Vagina (tissue), 2 donors: ENCODE measurements at regions not wholly inside any gene's neighbourhood (a gene's known extent, or its start where the extent isn't known, plus 50 kb on each side); places are given as distances from the start of the nearest gene placed in this dataset.

Experiments used
- DNase-seq, 2 donors: peaks; one replicate each; pipeline ENCODE4 v3.0.0-alpha.2; 2017; ENCODE audit errors: extremely low spot score in 2 of 2
- H3K27ac ChIP-seq: fragments of 200-600 bp; sonication (generic); one replicate; pipeline ENCODE4 v1.5.1; 2019
- H3K27me3 ChIP-seq: fragments of 200-600 bp; sonication (generic); one replicate; pipeline ENCODE4 v1.5.1; 2019
- H3K36me3 ChIP-seq, 2 donors: fragments of 200-600 bp; sonication (generic); one replicate each; pipeline ENCODE4 v1.5.1; 2017 to 2019
- H3K4me1 ChIP-seq: fragments of 200-600 bp; sonication (generic); one replicate; pipeline ENCODE4 v1.5.1; 2019
- H3K4me3 ChIP-seq, 2 donors: fragments of 200-600 bp; sonication (generic); 1 replicate in 1 of 2; 2 replicates in 1 of 2; pipeline ENCODE4 v1.5.1; 2016 to 2019
- H3K9me3 ChIP-seq: fragments of 200-600 bp; sonication (generic); one replicate; pipeline ENCODE4 v1.5.1; 2019
- POLR2A ChIP-seq, 2 donors: fragments of 450-650 bp; IDR thresholded peaks; one replicate each; pipeline ENCODE4 v1.6.1; 2017; ENCODE audit warnings: antibody characterized with exemption in 2 of 2, mild to moderate bottlenecking in 2 of 2, moderate library complexity in 2 of 2
- POLR2AphosphoS5 ChIP-seq, 2 donors: sonication (generic); formaldehyde crosslinking; IDR thresholded peaks; one replicate each; pipeline ENCODE4 v1.9.0; 2017; ENCODE audit warnings: antibody characterized with exemption in 2 of 2, mild to moderate bottlenecking in 2 of 2, low read depth in 1 of 2; ENCODE audit not compliant: insufficient read depth in 1 of 2
- intact Hi-C: fragments of 100-400 bp; cut with DNase I; formaldehyde crosslinking; loops from one replicate; pipeline ENCODE4 v1.15.1; 2023
- TF ChIP-seq, protein P1 (sequence below), 3 experiments: fragments of 450-650 bp in 2 of 3; fragments of 200-600 bp in 1 of 3; sonication (generic) in 1 of 3; IDR thresholded peaks; one replicate each; pipeline ENCODE4 v1.5.1; 2017 to 2019; ENCODE audit warnings: antibody characterized with exemption in 3 of 3, mild to moderate bottlenecking in 2 of 3, moderate library complexity in 2 of 3

- H3K36me3 ChIP-seq = no peaks in the 10 kb centered on the region
- H3K27ac ChIP-seq = no peak overlapping the region
- no peak overlapping the region for H3K4me3 ChIP-seq
- TF ChIP-seq POLR2AphosphoS5 (IDR thresholded peaks at IDR 0.05; ENCODE audit: insufficient read depth in 1 of 2, low read depth in 1 of 2) = no peak
- no peaks in the 10 kb centered on the region for H3K4me1 ChIP-seq
- no peak for DNase-seq
- no peaks in the 10 kb centered on the region for H3K9me3 ChIP-seq
- no peaks in the 10 kb centered on the region for H3K27me3 ChIP-seq
- intact Hi-C loops = no loop called here
These were observed 221.0 kb upstream of the KLF6 start for GRCh38 chr10:4006051-4006450.

- Histone ChIP-seq H3K4me1 (no peaks in the 10 kb centered on the region), H3K27me3 (no peaks in the 10 kb centered on the region), H3K36me3 (no peaks in the 10 kb centered on the region), H3K9me3 (no peaks in the 10 kb centered on the region), H3K4me3 (no peak overlapping the region), H3K27ac (no peak overlapping the region)
- intact Hi-C loops = no loop called here
- TF ChIP-seq, protein P1, sequence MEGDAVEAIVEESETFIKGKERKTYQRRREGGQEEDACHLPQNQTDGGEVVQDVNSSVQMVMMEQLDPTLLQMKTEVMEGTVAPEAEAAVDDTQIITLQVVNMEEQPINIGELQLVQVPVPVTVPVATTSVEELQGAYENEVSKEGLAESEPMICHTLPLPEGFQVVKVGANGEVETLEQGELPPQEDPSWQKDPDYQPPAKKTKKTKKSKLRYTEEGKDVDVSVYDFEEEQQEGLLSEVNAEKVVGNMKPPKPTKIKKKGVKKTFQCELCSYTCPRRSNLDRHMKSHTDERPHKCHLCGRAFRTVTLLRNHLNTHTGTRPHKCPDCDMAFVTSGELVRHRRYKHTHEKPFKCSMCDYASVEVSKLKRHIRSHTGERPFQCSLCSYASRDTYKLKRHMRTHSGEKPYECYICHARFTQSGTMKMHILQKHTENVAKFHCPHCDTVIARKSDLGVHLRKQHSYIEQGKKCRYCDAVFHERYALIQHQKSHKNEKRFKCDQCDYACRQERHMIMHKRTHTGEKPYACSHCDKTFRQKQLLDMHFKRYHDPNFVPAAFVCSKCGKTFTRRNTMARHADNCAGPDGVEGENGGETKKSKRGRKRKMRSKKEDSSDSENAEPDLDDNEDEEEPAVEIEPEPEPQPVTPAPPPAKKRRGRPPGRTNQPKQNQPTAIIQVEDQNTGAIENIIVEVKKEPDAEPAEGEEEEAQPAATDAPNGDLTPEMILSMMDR (IDR thresholded peaks at IDR 0.05) = no peak
- TF ChIP-seq POLR2AphosphoS5 (IDR thresholded peaks at IDR 0.05; ENCODE audit: insufficient read depth in 1 of 2, low read depth in 1 of 2) (no peak), POLR2A (IDR thresholded peaks at IDR 0.05) (no peak)
- no peak for DNase-seq
These were observed 220.0 kb upstream of the KLF6 start for GRCh38 chr10:4004990-4005389.

DNA sequence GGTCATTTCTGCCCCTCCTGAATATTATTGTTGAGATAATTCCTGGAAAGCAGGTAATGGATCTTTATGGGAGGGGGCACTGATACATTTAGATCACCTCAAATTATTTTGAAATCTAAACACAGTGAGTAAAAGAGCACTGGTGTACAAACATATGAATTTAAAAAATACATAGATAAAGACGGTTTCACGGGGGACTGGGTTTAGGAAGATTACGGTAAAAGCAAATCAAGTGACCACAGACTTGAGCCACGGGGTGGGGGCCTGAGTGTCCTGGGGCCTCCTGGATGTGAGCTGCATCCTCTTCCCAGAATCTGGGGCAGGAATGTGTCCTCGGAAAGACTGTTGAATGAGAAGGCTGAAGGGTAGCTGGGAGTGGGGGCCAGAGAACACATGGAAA lies 219.1 kb upstream of the KLF6 start:
- H3K36me3 ChIP-seq = no peaks in the 10 kb centered on the region
- intact Hi-C loops = no loop called here
- TF ChIP-seq POLR2A (IDR thresholded peaks at IDR 0.05) (no peak), POLR2AphosphoS5 (IDR thresholded peaks at IDR 0.05; ENCODE audit: insufficient read depth in 1 of 2, low read depth in 1 of 2) (no peak)
- TF ChIP-seq, protein P1 (IDR thresholded peaks at IDR 0.05) = no peak

GRCh38 chr10:4003348-4003973 lies 218.5 kb upstream of the KLF6 start:
- intact Hi-C loops = no loop called here
- no peak for DNase-seq
- Histone ChIP-seq H3K4me3 (no peak overlapping the region), H3K27me3 (no peaks in the 10 kb centered on the region), H3K27ac (no peak overlapping the region), H3K4me1 (no peaks in the 10 kb centered on the region), H3K36me3 (no peaks in the 10 kb centered on the region), H3K9me3 (no peaks in the 10 kb centered on the region)
- TF ChIP-seq POLR2A (IDR thresholded peaks at IDR 0.05) = no peak
- no peak for TF ChIP-seq POLR2AphosphoS5 (IDR thresholded peaks at IDR 0.05; ENCODE audit: insufficient read depth in 1 of 2, low read depth in 1 of 2)
- TF ChIP-seq, protein P1 (IDR thresholded peaks at IDR 0.05) = no peak

More for the DNA sequence above, 219.1 kb upstream of the KLF6 start:
- Histone ChIP-seq H3K27ac (no peak overlapping the region), H3K27me3 (no peaks in the 10 kb centered on the region), H3K4me1 (no peaks in the 10 kb centered on the region), H3K4me3 (no peak overlapping the region), H3K9me3 (no peaks in the 10 kb centered on the region)
- DNase-seq = no peak

GRCh38 chr10:4001811-4002210 lies 216.8 kb upstream of the KLF6 start:
- Histone ChIP-seq H3K36me3 (no peaks in the 10 kb centered on the region), H3K4me3 (no peak overlapping the region), H3K27ac (no peak overlapping the region), H3K9me3 (no peaks in the 10 kb centered on the region), H3K4me1 (no peaks in the 10 kb centered on the region), H3K27me3 (no peaks in the 10 kb centered on the region)
- intact Hi-C loops = no loop called here
- no peak for DNase-seq
- TF ChIP-seq POLR2AphosphoS5 (IDR thresholded peaks at IDR 0.05; ENCODE audit: insufficient read depth in 1 of 2, low read depth in 1 of 2) = no peak
- TF ChIP-seq, protein P1 (IDR thresholded peaks at IDR 0.05) = no peak
- no peak for TF ChIP-seq POLR2A (IDR thresholded peaks at IDR 0.05)
